ENCODE measurements at regions not wholly inside any gene's neighbourhood (a gene's known extent, or its start where the extent isn't known, plus 50 kb on each side); places are given as distances from the start of the nearest gene placed in this dataset.

GRCh38 chr7:17130281-17131059 lies 168.0 kb upstream of the AHR start:
- DNase-seq (no peak), ATAC-seq (no peak)
- no peaks in the 10 kb centered on the region for H3K27me3 Mint-ChIP-seq
- H3K27ac Mint-ChIP-seq, result peak overlapping the region; percentile 8
- H3K9me3 ChIP-seq (ENCODE audit: control insufficient read depth, low read length, poor library complexity, severe bottlenecking), result no peaks in the 10 kb centered on the region
- peaks cover 22% of the 10 kb centered on the region for H3K4me1 Mint-ChIP-seq
- no peaks in the 10 kb centered on the region for H3K36me3 Mint-ChIP-seq (ENCODE audit: low read depth)
- no peak overlapping the region for H3K4me3 Mint-ChIP-seq

- Mint-ChIP-seq H3K36me3 (ENCODE audit: low read depth) (no peaks in the 10 kb centered on the region), H3K27me3 (no peaks in the 10 kb centered on the region), H3K4me3 (no peak overlapping the region), H3K27ac (peak overlapping the region; percentile 8), H3K4me1 (peaks cover 23% of the 10 kb centered on the region)
- H3K9me3 ChIP-seq (ENCODE audit: control insufficient read depth, low read length, poor library complexity, severe bottlenecking), result no peaks in the 10 kb centered on the region
- no peak for ATAC-seq
- DNase-seq, result no peak
These were observed 167.4 kb upstream of the AHR start for GRCh38 chr7:17131060-17131345.

GRCh38 chr7:17131983-17132655 lies 166.3 kb upstream of the AHR start:
- Mint-ChIP-seq H3K36me3 (ENCODE audit: low read depth) (no peaks in the 10 kb centered on the region), H3K27ac (no peak overlapping the region), H3K4me1 (peaks cover 23% of the 10 kb centered on the region), H3K27me3 (no peaks in the 10 kb centered on the region), H3K4me3 (no peak overlapping the region)
- no peaks in the 10 kb centered on the region for H3K9me3 ChIP-seq (ENCODE audit: control insufficient read depth, low read length, poor library complexity, severe bottlenecking)
- ATAC-seq (no peak), DNase-seq (no peak)

DNA sequence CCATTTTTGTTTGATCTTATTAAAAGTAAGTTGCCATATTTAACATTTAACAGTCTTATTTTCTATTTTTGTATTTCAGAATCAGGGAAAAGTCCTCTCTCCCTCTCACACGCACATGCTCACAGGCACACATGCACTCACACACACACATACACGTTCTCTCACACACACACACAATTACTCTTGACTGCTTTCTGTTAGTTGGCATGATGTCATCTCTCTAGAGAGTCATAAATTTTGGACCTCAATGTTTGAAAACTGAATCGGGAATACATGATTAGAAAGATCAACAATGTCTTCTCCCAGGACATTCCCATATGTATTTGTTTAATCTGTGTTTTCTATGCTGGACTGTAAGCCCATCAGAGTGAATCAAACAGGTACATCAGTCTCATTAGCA lies 165.7 kb upstream of the AHR start:
- Mint-ChIP-seq H3K4me3 (no peak overlapping the region), H3K4me1 (peaks cover 24% of the 10 kb centered on the region), H3K27me3 (no peaks in the 10 kb centered on the region), H3K27ac (no peak overlapping the region), H3K36me3 (ENCODE audit: low read depth) (no peaks in the 10 kb centered on the region)
- DNase-seq (no peak), ATAC-seq (no peak)
- H3K9me3 ChIP-seq (ENCODE audit: control insufficient read depth, low read length, poor library complexity, severe bottlenecking), result no peaks in the 10 kb centered on the region

DNA sequence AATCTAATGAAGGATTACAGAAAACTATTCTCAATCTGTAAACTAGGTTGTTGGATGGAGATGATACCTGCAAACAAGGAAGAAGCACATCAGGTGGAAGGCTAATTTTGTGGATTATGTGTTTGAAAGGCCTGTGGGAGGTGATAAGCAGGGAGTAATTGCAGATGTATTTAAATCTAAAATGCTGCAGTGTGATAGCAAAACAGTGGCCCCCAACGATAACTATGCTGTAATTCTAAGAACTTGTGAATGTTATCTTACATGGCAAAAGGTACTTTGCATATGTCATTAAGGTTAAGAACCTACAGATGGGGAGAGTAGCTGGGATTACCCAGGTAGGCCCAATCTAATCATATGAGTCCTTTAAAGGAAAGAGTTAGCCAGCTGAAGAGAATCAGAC lies 164.5 kb upstream of the AHR start:
- Mint-ChIP-seq H3K27me3 (no peaks in the 10 kb centered on the region), H3K36me3 (ENCODE audit: low read depth) (no peaks in the 10 kb centered on the region), H3K4me1 (peaks cover 35% of the 10 kb centered on the region), H3K4me3 (no peak overlapping the region), H3K27ac (no peak overlapping the region)
- ATAC-seq (no peak), DNase-seq (no peak)
- H3K9me3 ChIP-seq (ENCODE audit: control insufficient read depth, low read length, poor library complexity, severe bottlenecking), result no peaks in the 10 kb centered on the region

- peaks cover 43% of the 10 kb centered on the region for H3K4me1 Mint-ChIP-seq
These were observed 163.7 kb upstream of the AHR start for GRCh38 chr7:17134786-17135185.

GRCh38 chr7:17136126-17136525 lies 162.3 kb upstream of the AHR start:
- ATAC-seq (peak; percentile 33), DNase-seq (no peak)
- Mint-ChIP-seq H3K4me1 (peaks cover 45% of the 10 kb centered on the region), H3K36me3 (ENCODE audit: low read depth) (no peaks in the 10 kb centered on the region), H3K27ac (peak overlapping the region; percentile 1), H3K4me3 (peak overlapping the region; percentile 13), H3K27me3 (no peaks in the 10 kb centered on the region)
- H3K9me3 ChIP-seq (ENCODE audit: control insufficient read depth, low read length, poor library complexity, severe bottlenecking), result no peaks in the 10 kb centered on the region

More at GRCh38 chr7:17134786-17135185, 163.7 kb upstream of the AHR start:
- peak overlapping the region; percentile 8 for H3K27ac Mint-ChIP-seq
- H3K27me3 Mint-ChIP-seq, result no peaks in the 10 kb centered on the region
- no peaks in the 10 kb centered on the region for H3K9me3 ChIP-seq (ENCODE audit: control insufficient read depth, low read length, poor library complexity, severe bottlenecking)
- H3K4me3 Mint-ChIP-seq, result peak overlapping the region; percentile 15
- H3K36me3 Mint-ChIP-seq (ENCODE audit: low read depth), result no peaks in the 10 kb centered on the region
- ATAC-seq (no peak), DNase-seq (no peak)

- Mint-ChIP-seq H3K36me3 (ENCODE audit: low read depth) (no peaks in the 10 kb centered on the region), H3K4me3 (peak overlapping the region; percentile 77), H3K27me3 (no peaks in the 10 kb centered on the region), H3K4me1 (peaks cover 61% of the 10 kb centered on the region), H3K27ac (peak overlapping the region; percentile 96)
- H3K9me3 ChIP-seq (ENCODE audit: control insufficient read depth, low read length, poor library complexity, severe bottlenecking), result no peaks in the 10 kb centered on the region
- DNase-seq (no peak), ATAC-seq (peak; percentile 70)
These were observed 159.4 kb upstream of the AHR start for GRCh38 chr7:17139081-17139480.

GRCh38 chr7:17140406-17140805 lies 158.0 kb upstream of the AHR start:
- peaks cover 57% of the 10 kb centered on the region for H3K4me1 Mint-ChIP-seq
- H3K27ac Mint-ChIP-seq, result peak overlapping the region; percentile 96
- no peaks in the 10 kb centered on the region for H3K27me3 Mint-ChIP-seq
- no peak for ATAC-seq
- no peak overlapping the region for H3K4me3 Mint-ChIP-seq
- no peak for DNase-seq
- no peaks in the 10 kb centered on the region for H3K36me3 Mint-ChIP-seq (ENCODE audit: low read depth)
- no peaks in the 10 kb centered on the region for H3K9me3 ChIP-seq (ENCODE audit: control insufficient read depth, low read length, poor library complexity, severe bottlenecking)

DNA sequence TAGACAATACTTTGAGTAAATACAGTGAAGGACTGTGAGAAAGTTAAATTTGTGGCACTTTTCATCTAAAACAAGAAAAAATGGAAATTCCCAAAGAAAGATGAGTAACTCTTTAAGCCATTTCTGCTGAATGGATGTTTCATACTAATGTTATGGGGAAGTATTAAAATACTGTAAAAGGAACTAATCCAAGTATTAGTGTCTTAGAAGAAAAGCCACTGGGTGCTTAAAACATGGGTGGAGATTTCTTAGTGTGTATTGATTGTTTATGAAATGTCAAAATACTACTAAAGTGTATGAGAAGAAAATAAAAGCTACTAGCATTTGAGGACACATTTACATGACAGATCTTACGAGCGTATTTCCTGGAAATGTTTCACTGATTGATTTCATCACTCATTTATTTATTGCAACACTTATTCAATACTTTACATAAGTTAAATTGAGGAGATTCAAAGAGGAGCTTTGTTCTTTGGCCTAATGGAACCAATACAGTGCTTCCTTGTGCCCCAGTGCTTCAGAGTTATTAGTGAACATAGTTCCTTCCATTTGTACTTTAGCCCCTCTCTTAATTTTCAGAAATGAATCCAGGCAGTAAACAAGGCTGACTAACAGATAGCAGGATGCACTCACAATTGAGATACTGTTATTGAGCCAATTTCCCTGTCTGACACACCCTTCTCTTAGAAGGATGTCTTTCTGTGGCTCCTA lies 155.5 kb upstream of the AHR start:
- no peak for ATAC-seq
- H3K4me1 Mint-ChIP-seq, result peaks cover 61% of the 10 kb centered on the region
- H3K27ac Mint-ChIP-seq, result peak overlapping the region; percentile 85

DNA sequence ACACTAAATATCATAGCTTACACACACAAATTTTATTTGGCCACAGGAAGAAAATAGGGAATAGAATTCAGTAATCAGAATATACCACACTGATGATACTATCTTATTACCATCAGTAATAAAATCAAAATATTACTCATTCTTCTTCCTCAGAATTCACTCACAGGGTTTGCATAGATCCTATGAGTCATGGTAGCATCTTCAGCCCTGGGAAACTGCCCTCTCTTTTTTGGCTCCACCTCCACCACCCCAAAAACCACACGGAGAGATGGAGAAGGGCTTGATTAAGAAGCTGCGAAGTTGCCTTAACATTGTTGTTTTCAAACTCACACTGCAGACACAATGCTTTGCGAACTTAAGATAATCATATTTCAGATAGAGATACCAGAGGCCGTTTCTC lies 154.1 kb upstream of the AHR start:
- Mint-ChIP-seq H3K36me3 (ENCODE audit: low read depth) (peaks cover 7% of the 10 kb centered on the region), H3K27me3 (no peaks in the 10 kb centered on the region), H3K4me1 (peaks cover 52% of the 10 kb centered on the region), H3K4me3 (peak overlapping the region; percentile 68), H3K27ac (peak overlapping the region; percentile 85)
- H3K9me3 ChIP-seq (ENCODE audit: control insufficient read depth, low read length, poor library complexity, severe bottlenecking), result no peaks in the 10 kb centered on the region
- ATAC-seq, result peak; percentile 88
- peak in 2 of 3 donors; percentile 12 to 45 for DNase-seq

More for the DNA sequence above, 155.5 kb upstream of the AHR start:
- Mint-ChIP-seq H3K27me3 (no peaks in the 10 kb centered on the region), H3K4me3 (peak overlapping the region; percentile 81), H3K36me3 (ENCODE audit: low read depth) (peaks cover 5% of the 10 kb centered on the region)
- DNase-seq, result no peak
- no peaks in the 10 kb centered on the region for H3K9me3 ChIP-seq (ENCODE audit: control insufficient read depth, low read length, poor library complexity, severe bottlenecking)

GRCh38 chr7:17146621-17147020 lies 151.8 kb upstream of the AHR start:
- H3K9me3 ChIP-seq (ENCODE audit: control insufficient read depth, low read length, poor library complexity, severe bottlenecking), result no peaks in the 10 kb centered on the region
- Mint-ChIP-seq H3K27ac (no peak overlapping the region), H3K4me1 (peaks cover 39% of the 10 kb centered on the region), H3K27me3 (no peaks in the 10 kb centered on the region), H3K36me3 (ENCODE audit: low read depth) (peaks cover 7% of the 10 kb centered on the region), H3K4me3 (no peak overlapping the region)
- no peak for DNase-seq
- no peak for ATAC-seq

DNA sequence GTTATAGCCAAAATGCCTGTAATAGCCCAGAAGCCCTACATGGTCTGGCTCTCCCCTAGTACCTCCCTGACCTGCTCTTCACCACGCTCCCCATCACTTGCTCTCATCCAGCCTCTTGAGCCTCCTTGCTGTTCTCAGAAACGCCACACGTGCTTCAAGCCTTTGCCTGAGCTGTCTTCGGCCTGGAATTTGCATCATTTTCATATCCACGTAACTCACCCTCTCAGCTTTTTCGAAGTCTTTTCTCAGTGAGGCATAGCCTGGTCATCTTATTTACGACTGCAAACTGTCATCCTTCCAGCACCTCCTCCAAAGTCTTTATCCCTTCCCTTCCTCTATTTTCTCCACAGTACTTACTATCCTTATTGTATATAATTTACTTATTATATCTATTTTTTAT lies 151.0 kb upstream of the AHR start:
- no peak for ATAC-seq
- Mint-ChIP-seq H3K4me1 (peaks cover 37% of the 10 kb centered on the region), H3K27ac (no peak overlapping the region), H3K27me3 (no peaks in the 10 kb centered on the region), H3K36me3 (ENCODE audit: low read depth) (peaks cover 7% of the 10 kb centered on the region), H3K4me3 (no peak overlapping the region)
- no peak for DNase-seq
- H3K9me3 ChIP-seq (ENCODE audit: control insufficient read depth, low read length, poor library complexity, severe bottlenecking), result no peaks in the 10 kb centered on the region
